ENCODE measurements at regions not wholly inside any gene's neighbourhood (a gene's known extent, or its start where the extent isn't known, plus 50 kb on each side); places are given as distances from the start of the nearest gene placed in this dataset.
"Not testable (repeated sequence)": the region's sequence is repeated elsewhere in the genome, so short reads cannot be mapped to it uniquely, and the experiment has no call there.

DNA sequence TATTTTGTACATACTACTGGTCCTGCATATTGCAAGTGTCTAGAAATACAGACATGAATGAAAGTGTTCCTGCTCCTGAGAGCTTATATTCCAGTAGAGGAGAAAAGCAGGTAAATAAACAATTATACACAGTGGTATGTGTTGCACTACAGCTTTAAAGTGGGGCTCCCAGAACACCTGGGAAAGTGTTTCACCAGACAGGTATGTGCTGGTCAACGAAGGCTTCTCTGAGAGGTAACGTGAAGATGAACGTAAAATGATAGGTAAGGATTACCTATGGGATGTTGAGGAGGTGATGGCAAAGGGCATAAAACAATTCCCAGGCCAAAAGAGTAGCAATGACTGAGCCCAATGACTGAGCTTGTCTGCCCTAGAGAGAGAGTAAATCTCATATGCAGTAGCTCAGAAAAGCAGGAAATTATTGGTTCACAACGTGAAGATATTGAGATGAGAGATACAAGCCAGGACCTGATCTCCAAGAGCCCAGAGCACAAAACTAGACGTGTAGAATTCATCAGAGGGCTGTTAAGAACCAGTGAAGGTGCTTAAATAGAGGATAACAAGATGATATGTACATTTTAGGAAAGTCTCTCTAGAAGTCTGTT is 459.1 kb upstream of the BCHE start:
- Mint-ChIP-seq H3K4me1 (no peaks in the 10 kb centered on the region), H3K27ac (no peak overlapping the region), H3K36me3 (no peaks in the 10 kb centered on the region), H3K4me3 (no peak overlapping the region), H3K27me3 (no peaks in the 10 kb centered on the region), H3K9me3 (peaks cover 0 to 1% of the 10 kb centered on the region in 2 donors)
- no peak for ATAC-seq (replicated peaks)
- no peak for DNase-seq

DNA sequence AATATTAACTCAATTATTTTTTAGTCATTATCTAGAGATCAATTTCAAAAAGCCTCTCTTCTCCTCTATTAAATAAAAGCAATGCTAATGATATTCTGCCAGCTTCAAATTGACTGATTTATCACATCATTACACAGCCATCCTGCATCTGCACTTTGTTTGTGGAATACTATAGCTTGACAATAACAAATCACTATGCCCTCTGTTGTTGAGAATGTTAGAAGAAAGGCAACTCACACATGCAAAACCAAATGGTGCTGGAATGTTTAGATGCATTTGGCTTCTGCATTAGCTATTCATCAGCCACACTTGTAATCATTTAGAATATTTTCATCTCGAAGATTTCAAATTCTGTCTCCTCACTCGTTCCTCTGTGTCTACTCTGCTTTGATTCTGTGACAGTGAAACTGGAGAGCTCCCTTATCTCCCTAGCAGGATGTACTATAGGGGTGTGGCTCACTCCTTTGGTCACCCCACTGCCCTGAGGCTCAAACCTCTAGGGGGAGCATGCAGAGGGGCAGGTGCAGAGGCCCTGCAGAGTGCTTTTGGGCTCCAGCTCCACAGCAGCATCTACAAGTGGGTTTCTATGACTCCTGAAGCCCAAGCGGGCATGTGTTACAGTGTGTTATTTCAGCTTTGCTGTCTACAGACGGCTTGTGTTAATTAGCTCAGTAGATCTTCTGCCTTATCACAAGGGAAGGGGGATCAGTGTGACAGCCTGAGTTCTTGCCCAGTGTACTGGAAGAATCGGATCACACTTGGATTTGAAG is 454.1 kb upstream of the BCHE start:
- H3K36me3 Mint-ChIP-seq, result no peaks in the 10 kb centered on the region
- DNase-seq (no peak), ATAC-seq (replicated peaks) (no peak)
- H3K27me3 Mint-ChIP-seq, result no peaks in the 10 kb centered on the region
- H3K4me1 Mint-ChIP-seq, result no peaks in the 10 kb centered on the region
- H3K4me3 Mint-ChIP-seq, result no peak overlapping the region
- peaks cover 0 to 1% of the 10 kb centered on the region in 2 donors for H3K9me3 Mint-ChIP-seq
- no peak overlapping the region for H3K27ac Mint-ChIP-seq

DNA sequence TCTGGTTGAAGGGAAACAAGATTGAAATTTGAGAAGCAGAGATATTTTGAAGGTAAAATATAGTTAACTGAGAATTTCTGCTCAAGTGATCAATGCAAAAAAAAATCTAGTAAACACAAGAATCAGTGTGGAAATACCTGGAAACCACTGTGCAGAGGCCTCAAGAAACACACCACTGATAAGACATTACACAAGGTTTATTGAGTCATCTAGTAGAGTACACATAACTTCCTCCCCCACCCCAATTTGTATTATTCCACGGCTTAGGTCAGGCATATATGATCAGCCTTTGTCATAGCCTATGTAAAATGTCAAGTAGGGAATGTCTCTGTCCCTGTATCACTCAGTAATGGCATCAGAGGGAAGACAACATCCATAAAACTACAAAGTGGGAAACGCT is 447.8 kb upstream of the BCHE start:
- no peak overlapping the region for H3K27ac Mint-ChIP-seq
- H3K9me3 Mint-ChIP-seq, result no peaks in the 10 kb centered on the region
- H3K27me3 Mint-ChIP-seq, result no peaks in the 10 kb centered on the region
- no peak for DNase-seq
- no peak overlapping the region for H3K4me3 Mint-ChIP-seq
- ATAC-seq (replicated peaks), result no peak
- no peaks in the 10 kb centered on the region for H3K4me1 Mint-ChIP-seq
- no peaks in the 10 kb centered on the region for H3K36me3 Mint-ChIP-seq

DNA sequence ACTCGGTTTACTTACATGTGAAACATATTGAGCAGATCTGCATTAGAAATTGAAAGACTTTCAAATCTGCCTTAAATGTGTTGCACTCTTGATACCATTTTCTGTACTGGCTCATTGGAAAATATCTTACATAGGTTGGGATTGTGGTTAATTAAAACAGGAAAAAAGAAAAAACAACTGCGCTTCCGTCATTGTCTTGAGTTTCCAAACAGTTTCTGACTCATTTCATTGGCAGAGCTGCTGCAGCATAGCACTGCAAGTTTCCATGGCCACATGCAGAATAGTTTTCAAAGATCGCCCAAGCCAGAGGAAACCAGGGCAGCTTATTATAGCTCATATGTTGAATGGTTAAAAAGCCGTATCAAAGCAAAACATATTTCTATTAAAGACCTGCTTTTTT is 446.6 kb upstream of the BCHE start:
- H3K4me3 Mint-ChIP-seq, result no peak overlapping the region
- H3K4me1 Mint-ChIP-seq, result no peaks in the 10 kb centered on the region
- DNase-seq (no peak), ATAC-seq (replicated peaks) (no peak)
- H3K27me3 Mint-ChIP-seq, result no peaks in the 10 kb centered on the region
- H3K36me3 Mint-ChIP-seq, result no peaks in the 10 kb centered on the region
- no peaks in the 10 kb centered on the region for H3K9me3 Mint-ChIP-seq
- no peak overlapping the region for H3K27ac Mint-ChIP-seq

DNA sequence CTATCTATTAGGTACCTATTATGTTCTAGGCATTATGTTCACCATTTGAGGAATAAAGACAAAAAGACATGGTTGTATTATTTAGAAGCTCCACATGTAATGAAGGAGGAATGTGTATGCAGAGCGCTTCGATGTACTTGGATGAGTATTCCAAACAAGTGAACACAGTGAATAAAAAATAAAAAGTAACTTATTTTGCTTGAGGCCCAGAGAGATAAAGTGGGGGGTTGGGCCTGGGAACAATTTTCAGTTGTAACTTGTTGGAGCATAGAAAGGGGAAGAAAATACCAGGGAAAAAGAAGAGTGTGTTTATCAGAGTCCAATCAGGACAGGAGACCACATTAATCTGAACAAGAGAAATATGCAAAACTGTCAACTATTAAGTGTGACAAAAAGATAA is 445.7 kb upstream of the BCHE start:
- DNase-seq (no peak), ATAC-seq (replicated peaks) (no peak)
- no peaks in the 10 kb centered on the region for H3K36me3 Mint-ChIP-seq
- no peaks in the 10 kb centered on the region for H3K9me3 Mint-ChIP-seq
- no peak overlapping the region for H3K27ac Mint-ChIP-seq
- H3K4me3 Mint-ChIP-seq, result no peak overlapping the region
- H3K27me3 Mint-ChIP-seq, result no peaks in the 10 kb centered on the region
- no peaks in the 10 kb centered on the region for H3K4me1 Mint-ChIP-seq

DNA sequence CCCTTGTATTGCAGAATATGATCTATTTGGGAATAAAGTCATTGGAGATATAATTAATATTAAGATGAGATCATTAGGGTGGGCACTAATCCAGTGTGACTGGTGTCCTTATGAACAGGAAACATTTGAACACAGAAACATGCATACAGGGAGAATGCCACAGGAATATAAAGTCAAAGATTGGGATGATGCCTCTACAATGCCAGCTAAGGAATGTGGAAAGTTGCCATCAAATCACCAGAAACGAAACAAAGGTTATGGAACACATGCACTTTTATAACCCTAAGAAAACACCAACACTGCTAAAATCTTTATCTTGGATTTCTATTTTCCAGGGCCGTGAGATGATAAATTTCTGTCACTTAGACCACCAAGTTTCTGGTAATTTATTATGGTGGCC is 442.4 kb upstream of the BCHE start:
- no peak for ATAC-seq (replicated peaks)
- H3K27ac Mint-ChIP-seq, result no peak overlapping the region
- DNase-seq, result no peak
- no peak overlapping the region for H3K4me3 Mint-ChIP-seq
- no peaks in the 10 kb centered on the region for H3K27me3 Mint-ChIP-seq
- H3K4me1 Mint-ChIP-seq, result no peaks in the 10 kb centered on the region
- no peaks in the 10 kb centered on the region for H3K9me3 Mint-ChIP-seq
- H3K36me3 Mint-ChIP-seq, result no peaks in the 10 kb centered on the region

DNA sequence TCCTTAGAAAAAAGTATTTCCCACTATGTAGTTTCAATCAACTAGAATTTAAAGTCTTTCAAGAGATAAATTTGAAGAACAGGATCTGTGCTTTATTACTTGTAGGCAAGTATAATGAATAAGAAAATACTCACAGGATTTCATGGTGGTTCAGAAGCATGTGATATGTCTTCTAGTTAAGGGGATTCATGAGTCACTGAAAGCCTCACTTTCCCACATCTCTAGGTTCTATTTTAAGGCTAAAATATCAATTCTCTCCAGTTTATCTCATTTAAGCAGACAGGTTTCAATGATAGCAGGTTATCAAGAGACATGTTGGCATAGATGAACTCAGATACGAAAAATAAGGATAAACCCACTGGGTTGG is 437.8 kb upstream of the BCHE start:
- H3K4me1 Mint-ChIP-seq, result no peaks in the 10 kb centered on the region
- no peak overlapping the region for H3K27ac Mint-ChIP-seq

DNA sequence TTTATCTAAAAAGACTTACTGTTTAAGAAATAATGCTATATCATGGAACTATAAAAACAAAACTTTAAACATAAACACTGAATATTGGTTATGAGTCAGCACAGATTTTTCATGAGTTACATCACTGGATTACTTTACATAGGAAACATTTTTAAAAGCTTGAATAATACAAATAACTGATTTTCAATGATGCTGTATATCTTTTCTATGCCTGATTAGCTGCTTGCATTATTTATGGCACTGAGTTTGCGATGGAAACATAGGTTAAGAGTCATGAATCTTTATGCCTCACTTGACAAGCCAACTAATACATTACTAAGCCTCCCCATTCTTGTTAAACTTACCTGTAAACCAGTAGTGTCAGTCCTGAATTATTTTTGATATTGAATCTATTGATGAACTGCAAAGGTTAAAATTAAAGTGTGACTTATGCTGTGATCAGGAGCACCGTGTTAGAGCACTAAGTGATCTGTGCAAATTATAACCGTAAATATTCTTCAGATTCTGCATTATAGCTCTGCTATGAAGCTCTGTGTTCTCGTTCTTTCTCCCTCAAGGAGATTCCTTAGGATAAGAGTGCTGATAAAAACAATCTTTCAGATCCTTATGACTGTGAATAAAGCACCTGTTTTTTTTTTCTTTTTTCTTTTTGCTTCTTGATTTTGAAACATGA is 437.3 kb upstream of the BCHE start:
- no peak overlapping the region for H3K4me3 Mint-ChIP-seq
- no peaks in the 10 kb centered on the region for H3K4me1 Mint-ChIP-seq
- DNase-seq (no peak), ATAC-seq (replicated peaks) (no peak)
- no peaks in the 10 kb centered on the region for H3K36me3 Mint-ChIP-seq
- H3K9me3 Mint-ChIP-seq, result no peaks in the 10 kb centered on the region
- no peak overlapping the region for H3K27ac Mint-ChIP-seq
- no peaks in the 10 kb centered on the region for H3K27me3 Mint-ChIP-seq

More for the DNA sequence above, 437.8 kb upstream of the BCHE start:
- H3K27me3 Mint-ChIP-seq, result no peaks in the 10 kb centered on the region
- DNase-seq (no peak), ATAC-seq (replicated peaks) (no peak)
- H3K9me3 Mint-ChIP-seq, result no peaks in the 10 kb centered on the region
- H3K36me3 Mint-ChIP-seq, result no peaks in the 10 kb centered on the region
- no peak overlapping the region for H3K4me3 Mint-ChIP-seq

DNA sequence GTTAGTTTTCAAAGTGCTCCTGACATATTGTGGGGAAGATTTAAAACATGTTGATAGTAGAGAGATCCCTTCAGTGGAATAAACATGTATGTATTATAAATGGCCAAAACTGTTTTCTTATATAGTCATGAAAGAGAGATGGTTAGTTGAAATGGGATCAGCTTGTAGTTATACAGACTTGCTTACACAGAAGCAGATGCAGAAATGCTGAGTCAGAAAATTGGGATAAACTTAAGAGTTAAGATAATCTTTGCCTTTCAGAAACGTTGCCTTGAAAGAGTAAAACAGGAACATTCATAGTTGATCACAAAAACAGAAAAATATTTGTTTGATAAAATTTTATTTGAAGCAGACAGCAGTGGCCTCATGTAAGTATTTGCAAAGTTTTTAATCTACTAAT is 433.2 kb upstream of the BCHE start:
- no peak for DNase-seq
- no peaks in the 10 kb centered on the region for H3K36me3 Mint-ChIP-seq
- peaks cover 0 to 3% of the 10 kb centered on the region in 2 donors for H3K9me3 Mint-ChIP-seq
- no peaks in the 10 kb centered on the region for H3K4me1 Mint-ChIP-seq
- no peak overlapping the region for H3K27ac Mint-ChIP-seq
- no peaks in the 10 kb centered on the region for H3K27me3 Mint-ChIP-seq
- ATAC-seq (replicated peaks), result no peak
- no peak overlapping the region for H3K4me3 Mint-ChIP-seq

DNA sequence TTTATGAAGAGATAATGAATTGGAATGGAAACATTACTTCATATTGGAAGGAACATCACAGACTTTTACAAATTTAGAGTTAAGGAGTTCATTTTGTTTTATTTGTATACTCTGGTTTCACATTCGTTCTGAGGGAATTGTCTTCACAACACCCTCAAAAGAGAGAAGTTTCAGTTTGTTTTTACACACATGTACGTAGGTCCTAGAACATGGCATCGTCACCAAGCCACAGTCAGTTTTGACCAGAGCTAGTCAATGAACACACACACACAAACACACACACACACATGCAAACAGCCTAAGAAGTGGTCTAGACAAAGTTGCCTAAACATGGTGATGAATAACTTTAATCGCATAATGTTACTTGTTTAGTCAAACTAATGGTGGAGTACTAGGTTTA is 427.9 kb upstream of the BCHE start:
- DNase-seq (no peak), ATAC-seq (replicated peaks) (no peak)
- H3K27me3 Mint-ChIP-seq, result no peaks in the 10 kb centered on the region
- H3K36me3 Mint-ChIP-seq, result no peaks in the 10 kb centered on the region
- H3K9me3 Mint-ChIP-seq, result peaks cover 0 to 3% of the 10 kb centered on the region in 2 donors
- H3K27ac Mint-ChIP-seq, result no peak overlapping the region
- H3K4me1 Mint-ChIP-seq, result no peaks in the 10 kb centered on the region
- H3K4me3 Mint-ChIP-seq, result no peak overlapping the region

DNA sequence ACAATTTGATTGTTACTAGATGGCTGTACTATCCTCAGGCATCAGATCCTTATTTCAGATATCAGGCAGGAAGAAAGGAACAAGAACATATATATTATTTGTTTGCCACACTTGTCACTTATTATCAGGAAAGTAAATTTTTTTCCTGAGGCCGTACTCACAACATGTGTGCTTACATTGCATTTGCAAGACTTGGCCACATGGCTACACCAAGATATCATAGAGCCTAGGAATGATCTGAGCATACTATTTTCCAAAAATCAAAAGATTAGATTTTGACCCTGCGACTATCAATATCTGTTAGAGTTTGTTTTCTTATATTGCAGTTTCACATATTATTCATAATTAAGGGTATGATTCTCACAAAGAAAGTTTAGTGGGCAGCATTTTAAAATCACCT is 426.2 kb upstream of the BCHE start:
- peaks cover 0 to 3% of the 10 kb centered on the region in 2 donors for H3K9me3 Mint-ChIP-seq
- no peaks in the 10 kb centered on the region for H3K4me1 Mint-ChIP-seq
- no peaks in the 10 kb centered on the region for H3K27me3 Mint-ChIP-seq
- ATAC-seq (replicated peaks) (no peak), DNase-seq (no peak)
- H3K27ac Mint-ChIP-seq, result no peak overlapping the region
- no peak overlapping the region for H3K4me3 Mint-ChIP-seq
- H3K36me3 Mint-ChIP-seq, result no peaks in the 10 kb centered on the region

DNA sequence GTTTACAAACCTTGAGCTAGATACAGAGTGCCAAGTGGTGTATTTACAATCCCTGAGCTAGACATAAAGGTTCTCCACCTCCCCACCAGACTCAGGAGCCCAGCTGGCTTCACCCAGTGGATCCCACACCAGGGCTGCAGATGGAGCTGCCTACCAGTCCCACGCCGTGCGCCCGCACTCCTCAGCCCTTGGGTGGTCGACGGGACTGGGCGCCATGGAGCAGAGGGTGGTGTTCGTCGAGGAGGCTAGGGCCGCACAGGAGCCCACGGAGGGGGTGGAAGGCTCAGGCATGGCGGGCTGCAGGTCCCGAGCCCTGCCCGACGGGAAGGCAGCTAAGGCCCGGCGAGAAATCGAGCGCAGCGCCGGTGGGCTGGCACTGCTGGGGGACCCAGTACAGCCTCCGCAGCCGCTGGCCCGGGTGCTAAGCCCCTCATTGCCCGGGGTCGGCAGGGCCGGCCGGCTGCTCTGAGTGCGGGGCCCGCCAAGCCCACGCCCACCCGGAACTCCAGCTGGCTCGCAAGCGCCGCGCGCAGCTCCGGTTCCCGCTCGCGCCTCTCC is 421.1 kb upstream of the BCHE start:
- H3K4me3 Mint-ChIP-seq, H3K36me3 Mint-ChIP-seq: not testable (repeated sequence)

DNA sequence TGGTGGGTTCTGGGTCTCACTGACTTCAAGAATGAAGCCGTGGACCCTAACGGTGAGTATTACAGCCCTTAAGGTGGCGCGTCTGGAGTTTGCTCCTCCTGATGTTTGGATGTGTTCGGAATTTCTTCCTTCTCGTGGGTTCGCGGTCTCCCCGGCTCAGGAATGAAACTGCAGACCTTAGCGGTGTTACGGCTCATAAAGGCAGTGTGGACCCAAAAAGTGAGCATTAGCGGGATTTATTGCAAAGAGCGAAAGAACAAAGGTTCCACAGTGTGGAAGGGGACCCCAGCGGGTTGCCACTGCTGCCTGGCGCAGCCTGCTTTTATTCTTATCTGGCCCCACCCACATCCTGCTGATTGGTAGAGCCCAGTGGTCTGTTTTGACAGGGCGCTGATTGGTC is 420.5 kb upstream of the BCHE start:
- Mint-ChIP-seq H3K27me3 (no peaks in the 10 kb centered on the region), H3K36me3 (no peaks in the 10 kb centered on the region), H3K4me1 (no peaks in the 10 kb centered on the region), H3K4me3 (no peak overlapping the region), H3K9me3 (peaks cover 4% of the 10 kb centered on the region in 2 donors), H3K27ac (no peak overlapping the region)
- DNase-seq, result no peak
- no peak for ATAC-seq (replicated peaks)

More for the DNA sequence above, 421.1 kb upstream of the BCHE start:
- not testable (repeated sequence) for DNase-seq; ATAC-seq (replicated peaks); H3K27me3 Mint-ChIP-seq; H3K4me1 Mint-ChIP-seq; H3K9me3 Mint-ChIP-seq; H3K27ac Mint-ChIP-seq

DNA sequence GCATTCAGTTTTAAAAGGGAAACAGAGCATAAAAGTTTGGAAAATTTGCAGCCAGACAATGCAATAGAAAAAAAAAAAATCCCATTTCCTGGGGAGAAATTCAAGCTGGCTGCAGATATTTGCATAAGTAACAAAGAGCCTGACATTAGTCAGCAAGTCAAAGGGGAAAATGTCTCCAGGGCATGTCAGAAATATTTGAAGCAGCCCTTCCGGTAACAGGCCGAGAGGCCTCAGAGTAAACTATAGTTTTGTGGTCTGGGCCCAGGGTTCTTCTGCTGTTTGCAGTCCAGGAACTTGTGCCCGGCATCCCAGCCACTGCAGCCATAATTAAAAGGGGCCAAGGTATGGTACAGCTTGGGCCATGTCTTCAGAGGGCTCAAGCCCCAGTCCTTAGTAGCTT is 411.6 kb upstream of the BCHE start:
- Mint-ChIP-seq H3K27me3 (no peaks in the 10 kb centered on the region), H3K27ac (no peak overlapping the region), H3K4me3 (no peak overlapping the region), H3K9me3 (peaks cover 9 to 14% of the 10 kb centered on the region in 2 donors), H3K4me1 (no peaks in the 10 kb centered on the region), H3K36me3 (no peaks in the 10 kb centered on the region)
- no peak for ATAC-seq (replicated peaks)
- no peak for DNase-seq

DNA sequence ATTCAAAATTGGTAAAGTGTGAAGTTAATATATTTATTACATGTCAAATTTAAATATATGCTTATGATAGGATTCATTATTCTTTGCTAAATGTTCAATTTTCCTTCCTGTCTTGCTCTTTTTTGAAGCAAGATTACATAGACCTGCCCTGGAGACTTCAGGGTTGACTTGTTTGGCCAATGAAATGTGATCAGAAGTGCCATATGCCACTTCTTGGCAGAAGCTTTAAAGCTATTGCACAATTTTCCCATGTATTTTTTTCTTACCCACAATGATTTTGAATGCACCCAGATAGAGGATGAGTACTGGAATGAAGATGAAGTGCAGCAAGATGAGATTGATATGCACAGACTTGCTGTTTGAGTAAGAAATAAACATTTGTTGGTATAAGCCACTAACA is 406.3 kb upstream of the BCHE start:
- no peaks in the 10 kb centered on the region for H3K4me1 Mint-ChIP-seq
- no peak overlapping the region for H3K4me3 Mint-ChIP-seq
- ATAC-seq (replicated peaks) (no peak), DNase-seq (no peak)
- no peaks in the 10 kb centered on the region for H3K27me3 Mint-ChIP-seq
- no peak overlapping the region for H3K27ac Mint-ChIP-seq
- no peaks in the 10 kb centered on the region for H3K36me3 Mint-ChIP-seq
- peaks cover 4 to 5% of the 10 kb centered on the region in 2 donors for H3K9me3 Mint-ChIP-seq
